HCT116 (cell line): ENCODE measurements at regions not wholly inside any gene's neighbourhood (a gene's known extent, or its start where the extent isn't known, plus 50 kb on each side); places are given as distances from the start of the nearest gene placed in this dataset.

Source experiments
- ATAC-seq: fragments of 200-7000 bp; cut with Tn5 transposase; 2 replicates; pipeline ENCODE4 v1.9.1; 2020; ENCODE audit warnings: mild to moderate bottlenecking, moderate library complexity
- BruUV-seq: library from RNA; stranded (reverse); fragments of 400-500 nt; replicated peaks from 2 replicates; lab custom pipeline; 2021; lab: Mats Ljungman, UMichigan
- CTCF ChIA-PET: fragments of 300-600 bp; sonication (Branson Sonifier 250); formaldehyde crosslinking; loops from one replicate; lab custom pipeline; 2021; ENCODE audit warnings: antibody characterized with exemption; lab: Charles Lee
- POLR2A ChIA-PET: fragments of 300-600, 350-600 bp; sonication (Branson Sonifier 250); formaldehyde crosslinking; loops from one replicate; lab custom pipeline; 2021; ENCODE audit warnings: antibody characterized with exemption; lab: Charles Lee
- RAD21 ChIA-PET, 2 experiments: fragments of 300-600 bp; sonication (Branson Sonifier 250); formaldehyde crosslinking; loops; one replicate each; lab custom pipeline; 2023; ENCODE audit warnings: low total read pairs in 2 of 2; ENCODE audit not compliant: uncharacterized antibody in 2 of 2, unreplicated experiment in 2 of 2, low non-redundant PET in 1 of 2; lab: Charles Lee
- DNase-seq: peaks from one replicate; pipeline ENCODE4 v3.0.0-alpha.2; 2010; ENCODE audit warnings: low read depth, low spot score
- H2AFZ ChIP-seq: fragments of 200-600 bp; shearing (Covaris generic), sonication (generic); 2 replicates; pipeline ENCODE4 v1.6.1; 2017; ENCODE audit warnings: low read depth, mixed run types, mixed read lengths, antibody characterized with exemption, low read length; ENCODE audit not compliant: poor library complexity, severe bottlenecking
- H3K27ac ChIP-seq: 2 replicates; pipeline ENCODE4 v1.5.1; 2012; ENCODE audit warnings: low read depth, low read length
- H3K27me3 ChIP-seq: fragments of 200-600 bp; sonication (generic); 2 replicates; pipeline ENCODE4 v1.6.1; 2016; ENCODE audit warnings: mixed run types, low read length, mixed read lengths; ENCODE audit not compliant: insufficient read depth
- H3K36me3 ChIP-seq, 2 experiments: fragments of 200-500 bp in 1 of 2; fragments of 200-600 bp in 1 of 2; sonication (Bioruptor generic) in 1 of 2; sonication (generic) in 1 of 2; 2 replicates each; pipeline versions ENCODE4 v1.5.1 to v1.6.1; 2014 to 2016; ENCODE audit warnings: low read length in 2 of 2, inconsistent platforms in 1 of 2, mixed read lengths in 1 of 2, mixed run types in 1 of 2; ENCODE audit not compliant: insufficient read depth in 2 of 2, control insufficient read depth in 1 of 2
- H3K4me1 ChIP-seq, 2 experiments: fragments of 200-600 bp in 1 of 2; sonication (generic) in 1 of 2; 2 replicates each; pipeline versions ENCODE4 v1.5.1 to v1.6.1; 2012 to 2017; ENCODE audit warnings: low read length in 2 of 2, inconsistent platforms in 1 of 2, mild to moderate bottlenecking in 1 of 2, mixed read lengths in 1 of 2, mixed run types in 1 of 2, moderate library complexity in 1 of 2; ENCODE audit not compliant: insufficient read depth in 2 of 2, control insufficient read depth in 1 of 2
- H3K4me2 ChIP-seq: fragments of 200-600 bp; sonication (generic); 2 replicates; pipeline ENCODE4 v1.6.1; 2017; ENCODE audit warnings: mixed run types, low read length, mixed read lengths
- H3K4me3 ChIP-seq, 2 experiments: fragments of 200-600 bp in 1 of 2; sonication (generic) in 1 of 2; replicated peaks in 1 of 2; 2 replicates each; pipeline ENCODE4 v1.5.1; 2011 to 2016; ENCODE audit warnings: low read length in 2 of 2, control low read depth in 1 of 2, low read depth in 1 of 2, mild to moderate bottlenecking in 1 of 2, mixed read lengths in 1 of 2, mixed run types in 1 of 2
- H3K79me2 ChIP-seq: fragments of 200-600 bp; sonication (generic); 2 replicates; pipeline ENCODE4 v1.6.1; 2017; ENCODE audit warnings: mild to moderate bottlenecking, mixed run types, low read length, moderate library complexity, mixed read lengths; ENCODE audit not compliant: insufficient read depth
- H3K9ac ChIP-seq: fragments of 200-600 bp; sonication (generic); 2 replicates; pipeline ENCODE4 v1.6.1; 2016; ENCODE audit warnings: low read length, mixed read lengths
- H3K9me2 ChIP-seq: fragments of 200-600 bp; sonication (generic), shearing (Covaris generic); 2 replicates; pipeline ENCODE4 v1.6.1; 2017; ENCODE audit warnings: mixed run types, mild to moderate bottlenecking, moderate library complexity; ENCODE audit not compliant: insufficient read depth
- H3K9me3 ChIP-seq, 2 experiments: fragments of 200-500 bp in 1 of 2; fragments of 200-600 bp in 1 of 2; sonication (Bioruptor generic) in 1 of 2; sonication (generic) in 1 of 2; 2 replicates each; pipeline ENCODE4 v1.6.1; 2014 to 2017; ENCODE audit warnings: low read length in 2 of 2, mixed read lengths in 2 of 2, inconsistent platforms in 1 of 2, low read depth in 1 of 2, mild to moderate bottlenecking in 1 of 2, mixed run types in 1 of 2, moderate library complexity in 1 of 2; ENCODE audit not compliant: control insufficient read depth in 1 of 2, insufficient read depth in 1 of 2
- H4K20me1 ChIP-seq: fragments of 200-600 bp; sonication (generic), shearing (Covaris generic); 2 replicates; pipeline ENCODE4 v1.6.1; 2017; ENCODE audit warnings: mixed run types, mild to moderate bottlenecking, moderate library complexity; ENCODE audit not compliant: insufficient read depth
- CBX3 ChIP-seq: IDR thresholded peaks from 2 replicates; pipeline ENCODE4 v1.6.1; 2012; ENCODE audit warnings: low read depth
- CEBPB ChIP-seq: IDR thresholded peaks from 2 replicates; pipeline ENCODE4 v1.6.1; 2012; ENCODE audit warnings: low read depth
- EGR1 ChIP-seq: IDR thresholded peaks from 2 replicates; pipeline ENCODE4 v1.6.1; 2012; ENCODE audit warnings: low read depth
- ELF1 ChIP-seq: IDR thresholded peaks from 2 replicates; pipeline ENCODE4 v1.6.1; 2012; ENCODE audit warnings: low read depth, borderline replicate concordance
- FOSL1 ChIP-seq: IDR thresholded peaks from 2 replicates; pipeline ENCODE4 v1.6.1; 2012; ENCODE audit warnings: low read depth
- JUND ChIP-seq: IDR thresholded peaks from 2 replicates; pipeline ENCODE4 v1.6.1; 2012
- MAX ChIP-seq: IDR thresholded peaks from 2 replicates; pipeline ENCODE4 v1.6.1; 2012
- POLR2A ChIP-seq: IDR thresholded peaks from 2 replicates; pipeline ENCODE4 v1.7.0; 2011; ENCODE audit warnings: borderline replicate concordance; ENCODE audit not compliant: insufficient read depth, insufficient read length; ENCODE audit errors: extremely low read depth
- REST ChIP-seq: IDR thresholded peaks from 2 replicates; pipeline ENCODE4 v1.6.1; 2012; ENCODE audit warnings: low read depth
- SIN3A ChIP-seq: IDR thresholded peaks from 2 replicates; pipeline ENCODE4 v1.6.1; 2012; ENCODE audit warnings: low read depth
- SP1 ChIP-seq: IDR thresholded peaks from 2 replicates; pipeline ENCODE4 v1.6.1; 2012; ENCODE audit warnings: low read depth
- YY1 ChIP-seq: IDR thresholded peaks from 2 replicates; pipeline ENCODE4 v1.6.1; 2011; ENCODE audit warnings: low read length, low read depth, moderate library complexity, mild to moderate bottlenecking; ENCODE audit not compliant: insufficient replicate concordance; ENCODE audit errors: extremely low read depth
- ZBTB33 ChIP-seq: IDR thresholded peaks from 2 replicates; pipeline ENCODE4 v1.6.1; 2011; ENCODE audit warnings: mild to moderate bottlenecking, low read length, moderate library complexity; ENCODE audit not compliant: insufficient replicate concordance; ENCODE audit errors: extremely low read depth
- ZFX ChIP-seq: fragments of 450-650 bp; IDR thresholded peaks from 2 replicates; pipeline ENCODE4 v1.6.1; 2017
- intact Hi-C: fragments of 100-400 bp; cut with micrococcal nuclease; formaldehyde crosslinking; loops from 2 replicates; pipeline ENCODE4 v1.10.0; 2022

GRCh38 chr6:105494688-105495087 lies 91.8 kb upstream of the PREP start:
- ChIA-PET RAD21 (no interaction called here), CTCF (no interaction called here)
- Histone ChIP-seq H3K27ac (no peak overlapping the region), H3K79me2 (no peaks in the 10 kb centered on the region), H3K9me3 (no peaks in the 10 kb centered on the region), H3K9me2 (no peaks in the 10 kb centered on the region), H3K36me3 (no peaks in the 10 kb centered on the region), H3K4me3 (no peak overlapping the region), H3K4me1 (no peaks in the 10 kb centered on the region), H4K20me1 (no peaks in the 10 kb centered on the region)
- no TSS peak for BruUV-seq
- ATAC-seq, result no peak
- TF ChIP-seq MAX, result no peak
- no peak for TF ChIP-seq CBX3
- no peak for TF ChIP-seq CEBPB
- TF ChIP-seq JUND, result no peak
- no peak for TF ChIP-seq EGR1
- no peak for TF ChIP-seq ZBTB33
- TF ChIP-seq POLR2A, result no peak
- TF ChIP-seq, all 23 proteins: peak for 0
- Histone ChIP-seq H3K4me2 (no peak overlapping the region), H2AFZ (no peak overlapping the region), H3K9ac (no peak overlapping the region), H3K27me3 (no peaks in the 10 kb centered on the region)
- POLR2A ChIA-PET, result no interaction called here
- intact Hi-C loops, result no loop called here
- DNase-seq, result no peak

- DNase-seq (no peak), ATAC-seq (no peak)
- H4K20me1 ChIP-seq, result no peaks in the 10 kb centered on the region
- H3K9me2 ChIP-seq, result no peaks in the 10 kb centered on the region
- no peaks in the 10 kb centered on the region for H3K27me3 ChIP-seq
- H3K9ac ChIP-seq, result no peak overlapping the region
- H3K79me2 ChIP-seq, result no peaks in the 10 kb centered on the region
- ChIA-PET POLR2A (no interaction called here), RAD21 (no interaction called here), CTCF (no interaction called here)
- no peak overlapping the region for H3K27ac ChIP-seq
- no peaks in the 10 kb centered on the region for H3K9me3 ChIP-seq
- H3K4me3 ChIP-seq, result no peak overlapping the region
- intact Hi-C loops, result no loop called here
- H2AFZ ChIP-seq, result no peak overlapping the region
- no peak overlapping the region for H3K4me2 ChIP-seq
- H3K36me3 ChIP-seq, result no peaks in the 10 kb centered on the region
- BruUV-seq, result no TSS peak
- H3K4me1 ChIP-seq, result no peaks in the 10 kb centered on the region
- TF ChIP-seq YY1 (no peak), ZBTB33 (no peak), FOSL1 (no peak), ELF1 (no peak), MAX (no peak), REST (no peak), ZFX (no peak), JUND (no peak), SP1 (no peak), SIN3A (no peak)
These were observed 90.9 kb upstream of the PREP start for GRCh38 chr6:105493736-105494135.
